ENCODE measurements at regions not wholly inside any gene's neighbourhood (a gene's known extent, or its start where the extent isn't known, plus 50 kb on each side); places are given as distances from the start of the nearest gene placed in this dataset.

DNA sequence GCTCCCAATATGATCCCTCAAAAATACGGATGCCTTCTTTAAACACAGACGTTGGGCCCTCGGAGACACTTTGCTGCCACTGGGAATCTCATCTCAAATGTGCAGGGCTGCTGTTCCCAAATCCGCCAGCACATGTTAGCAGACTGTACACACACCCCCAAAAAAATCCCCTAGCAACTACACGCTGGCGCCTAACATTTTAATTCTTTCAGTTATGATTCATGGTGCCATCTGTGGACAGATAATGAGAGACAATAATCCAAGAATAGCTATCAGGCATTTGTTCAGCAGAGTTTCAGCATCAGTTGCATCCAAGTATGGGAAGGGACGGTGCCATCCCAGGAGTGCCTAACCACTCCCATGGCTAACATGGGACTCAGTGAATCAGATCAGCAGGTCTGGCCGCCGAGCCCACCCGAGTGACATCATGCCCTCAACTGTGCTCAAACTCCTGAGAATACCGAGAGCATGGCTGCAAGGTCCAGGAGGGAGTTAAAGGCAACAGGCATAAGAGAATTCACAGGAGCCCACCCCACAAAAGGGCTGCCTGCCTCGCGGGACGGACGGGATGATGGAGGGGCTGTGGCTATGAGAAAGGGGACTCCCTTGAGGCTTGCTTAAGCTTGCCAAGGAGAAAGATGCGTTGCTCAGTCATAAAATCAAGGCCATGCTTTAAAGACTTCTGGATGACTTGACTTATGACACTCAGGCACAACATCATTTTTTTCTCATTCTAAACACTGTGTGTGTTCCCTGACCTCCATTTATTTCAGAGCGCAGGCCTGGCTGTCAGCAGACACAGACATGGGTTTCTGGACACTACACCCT lies 337.0 kb downstream of the SHANK2 start:
- no peak for TF ChIP-seq CTCF (IDR thresholded peaks at IDR 0.05)
- TF ChIP-seq EP300 (IDR thresholded peaks at IDR 0.05): no peak
- TF ChIP-seq POLR2A (IDR thresholded peaks at IDR 0.05): no peak
